ENCODE measurements at regions not wholly inside any gene's neighbourhood (a gene's known extent, or its start where the extent isn't known, plus 50 kb on each side); places are given as distances from the start of the nearest gene placed in this dataset.
"Not testable (repeated sequence)": the region's sequence is repeated elsewhere in the genome, so short reads cannot be mapped to it uniquely, and the experiment has no call there.

DNA sequence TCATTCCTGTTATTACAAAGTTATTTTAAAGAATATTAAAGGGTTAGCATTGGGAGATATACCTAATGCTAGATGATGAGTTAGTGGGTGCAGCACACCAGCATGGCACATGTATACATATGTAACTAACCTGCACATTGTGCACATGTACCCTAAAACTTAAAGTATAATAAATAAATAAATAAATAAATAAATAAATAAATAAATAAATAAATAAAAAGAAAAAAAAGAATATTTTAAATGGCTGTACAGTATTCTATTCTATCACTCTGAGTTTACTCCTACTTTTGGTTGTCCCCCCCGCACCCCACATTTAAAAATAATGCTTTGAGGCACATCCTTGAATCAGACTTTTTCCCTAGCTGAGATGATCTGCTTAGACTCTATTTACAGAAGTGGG is 218.6 kb downstream of the MSX2 start:
- not testable (repeated sequence) for H3K36me3 ChIP-seq (ENCODE audit: insufficient read depth); H3K4me1 ChIP-seq (ENCODE audit: insufficient read depth); H3K27ac ChIP-seq (ENCODE audit: low read depth); DNase-seq (ENCODE audit: extremely low spot score); H3K4me3 ChIP-seq (ENCODE audit: low read depth, low read length)
- 95% methylated on average over 1 of the region's 1 CpG for WGBS

DNA sequence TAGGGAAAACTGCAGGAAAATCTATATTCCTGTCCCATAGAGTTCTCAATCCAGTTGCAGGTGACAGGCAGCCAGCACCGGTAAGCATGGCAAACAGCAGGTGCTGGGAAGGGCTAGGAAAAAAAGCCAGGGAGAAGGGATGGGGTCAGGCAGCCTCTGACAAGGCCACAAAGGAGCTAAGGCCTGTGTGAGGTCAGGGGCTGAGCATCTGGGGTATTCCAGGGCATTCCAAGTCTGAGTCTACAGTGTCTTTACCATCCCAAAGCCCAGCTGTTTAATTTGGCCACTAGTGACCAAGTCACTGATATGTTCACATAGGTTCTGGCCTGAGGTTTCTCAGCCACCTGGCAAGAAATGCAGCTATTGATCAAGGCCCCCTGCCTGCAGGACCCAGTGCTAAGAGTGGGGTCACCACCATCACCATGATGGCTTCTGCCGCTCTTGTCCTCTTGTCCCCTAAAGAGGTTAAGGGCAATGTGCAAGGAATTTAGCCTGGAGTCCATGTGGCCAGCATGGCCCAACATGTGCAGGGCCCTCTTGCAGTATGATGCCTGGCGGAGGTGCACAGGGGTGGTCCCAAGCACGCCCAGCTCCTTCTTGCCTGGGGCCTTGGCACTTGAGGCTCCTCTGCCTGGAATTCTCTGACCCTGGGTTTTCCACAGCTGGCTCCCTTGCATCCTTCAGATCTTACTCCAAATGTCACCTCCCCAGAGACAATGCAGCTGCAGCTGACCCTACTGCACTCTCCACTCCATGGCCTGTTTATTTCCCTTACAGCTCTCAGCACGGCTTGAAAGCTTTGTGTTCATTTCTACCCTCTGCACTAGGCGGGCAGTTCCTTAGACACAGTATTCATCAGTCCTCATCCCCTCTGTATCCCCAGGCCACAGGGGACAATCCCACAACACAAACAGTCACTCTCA is 213.1 kb downstream of the MSX2 start:
- H3K27ac ChIP-seq (ENCODE audit: low read depth) = no peak overlapping the region
- WGBS = 79% methylated on average over 6 of the region's 6 CpGs
- H3K36me3 ChIP-seq (ENCODE audit: insufficient read depth) = no peaks in the 10 kb centered on the region
- DNase-seq (ENCODE audit: extremely low spot score) = no peak
- H3K4me1 ChIP-seq (ENCODE audit: insufficient read depth) = no peaks in the 10 kb centered on the region
- H3K4me3 ChIP-seq (ENCODE audit: low read depth, low read length) = no peak overlapping the region

DNA sequence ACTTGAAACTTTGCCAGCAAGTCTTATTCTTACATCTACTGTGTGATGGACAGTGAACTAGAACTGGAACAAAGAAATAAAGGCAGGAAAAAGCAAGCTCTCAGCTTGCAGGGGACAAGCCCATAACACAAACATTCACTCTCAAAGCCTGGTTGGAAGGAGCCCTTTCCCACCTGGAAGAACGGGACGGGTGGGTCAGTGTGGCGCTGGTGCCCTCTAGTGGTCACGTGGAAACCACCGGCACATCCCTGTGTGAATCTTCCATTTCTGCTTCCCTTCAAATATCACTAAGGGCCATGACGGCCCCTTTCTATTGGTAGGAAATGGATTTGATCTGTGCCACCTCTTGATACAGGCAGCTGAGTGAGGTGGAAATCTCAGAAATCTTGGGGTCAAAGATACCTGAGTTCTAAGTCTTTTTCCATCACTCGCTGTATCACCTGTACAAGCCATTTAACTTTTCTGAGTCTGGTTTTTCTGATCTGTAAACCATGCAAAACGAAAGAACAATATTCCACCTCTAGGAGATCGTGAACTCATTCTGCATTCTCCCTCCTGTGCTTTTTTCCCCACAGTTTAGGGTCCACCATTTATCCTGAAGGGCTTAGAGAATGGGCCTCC is 211.6 kb downstream of the MSX2 start:
- Histone ChIP-seq H3K4me1 (ENCODE audit: insufficient read depth) (no peaks in the 10 kb centered on the region), H3K4me3 (ENCODE audit: low read depth, low read length) (no peak overlapping the region), H3K36me3 (ENCODE audit: insufficient read depth) (no peaks in the 10 kb centered on the region), H3K27ac (ENCODE audit: low read depth) (no peak overlapping the region)
- WGBS = 21% methylated on average over 9 of the region's 9 CpGs
- peak; percentile 5 for DNase-seq (ENCODE audit: extremely low spot score)

DNA sequence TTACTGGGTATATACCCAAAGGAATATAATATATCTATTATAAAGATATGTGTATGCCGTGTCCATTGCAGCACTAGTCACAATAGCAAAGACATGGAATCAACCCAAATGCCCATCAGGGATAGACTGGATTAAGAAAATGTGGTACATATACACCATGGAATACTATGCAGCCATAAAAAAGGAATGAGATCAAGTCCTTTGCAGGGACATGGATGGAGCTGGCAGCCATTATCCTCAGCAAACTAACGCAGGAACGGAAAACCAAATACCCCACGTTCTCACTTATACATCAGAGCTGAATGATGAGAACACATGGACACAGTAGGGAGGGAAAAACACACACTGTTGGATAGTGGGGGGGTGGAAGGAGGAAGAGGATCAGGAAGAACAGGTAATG is 206.7 kb downstream of the MSX2 start:
- not testable (repeated sequence) for DNase-seq (ENCODE audit: extremely low spot score); H3K27ac ChIP-seq (ENCODE audit: low read depth); H3K36me3 ChIP-seq (ENCODE audit: insufficient read depth); H3K4me1 ChIP-seq (ENCODE audit: insufficient read depth); H3K4me3 ChIP-seq (ENCODE audit: low read depth, low read length)
- 94% methylated on average over 4 of the region's 4 CpGs for WGBS

DNA sequence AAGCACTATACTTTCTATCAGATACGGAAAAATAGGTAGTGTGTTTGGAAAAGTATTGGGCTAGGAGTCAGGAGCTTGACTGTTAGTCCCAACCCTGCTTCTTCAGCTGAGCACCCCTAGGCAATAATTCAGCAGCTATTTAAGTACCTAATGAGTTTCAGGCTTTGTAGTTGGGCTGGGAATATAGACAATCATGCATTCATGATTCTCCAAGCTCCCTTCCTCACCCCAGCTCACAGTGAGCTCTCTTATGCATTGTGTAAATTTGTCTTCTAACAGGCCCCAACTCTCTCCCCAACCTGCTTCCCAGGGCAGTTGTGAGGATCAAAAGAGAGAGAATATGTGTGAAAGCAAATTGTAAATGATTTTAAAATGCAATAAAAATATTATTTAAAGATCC is 201.2 kb downstream of the MSX2 start:
- no peak for DNase-seq (ENCODE audit: extremely low spot score)
- 91% methylated on average over 1 of the region's 1 CpG for WGBS
- H3K36me3 ChIP-seq (ENCODE audit: insufficient read depth) = no peaks in the 10 kb centered on the region

DNA sequence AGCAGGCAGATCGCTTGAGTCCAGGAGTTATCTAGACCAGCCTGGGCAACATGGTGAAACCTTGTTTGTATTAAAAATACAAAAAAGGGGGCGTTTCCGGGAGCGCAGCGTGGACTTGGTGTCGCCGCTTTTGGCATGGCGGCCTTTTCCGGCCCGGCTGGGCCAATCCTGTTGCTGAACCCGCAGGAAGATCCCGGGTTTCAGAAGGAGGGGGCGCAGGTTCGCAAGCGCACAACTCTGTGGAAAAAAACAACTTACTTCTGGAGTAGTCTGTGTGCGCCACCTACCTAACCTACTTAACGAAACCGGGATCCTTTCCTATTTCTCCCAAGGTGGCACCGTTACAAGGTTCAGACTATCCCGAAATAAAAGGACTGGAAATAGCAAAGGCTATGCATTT is 198.6 kb downstream of the MSX2 start:
- H3K4me1 ChIP-seq (ENCODE audit: insufficient read depth) = no peaks in the 10 kb centered on the region
- no peak overlapping the region for H3K4me3 ChIP-seq (ENCODE audit: low read depth, low read length)
- WGBS = 94% methylated on average over 20 of the region's 20 CpGs
- no peak for DNase-seq (ENCODE audit: extremely low spot score)
- no peaks in the 10 kb centered on the region for H3K36me3 ChIP-seq (ENCODE audit: insufficient read depth)
- no peak overlapping the region for H3K27ac ChIP-seq (ENCODE audit: low read depth)

More for the DNA sequence above, 201.2 kb downstream of the MSX2 start:
- Histone ChIP-seq H3K27ac (ENCODE audit: low read depth) (no peak overlapping the region), H3K4me1 (ENCODE audit: insufficient read depth) (no peaks in the 10 kb centered on the region), H3K4me3 (ENCODE audit: low read depth, low read length) (no peak overlapping the region)

DNA sequence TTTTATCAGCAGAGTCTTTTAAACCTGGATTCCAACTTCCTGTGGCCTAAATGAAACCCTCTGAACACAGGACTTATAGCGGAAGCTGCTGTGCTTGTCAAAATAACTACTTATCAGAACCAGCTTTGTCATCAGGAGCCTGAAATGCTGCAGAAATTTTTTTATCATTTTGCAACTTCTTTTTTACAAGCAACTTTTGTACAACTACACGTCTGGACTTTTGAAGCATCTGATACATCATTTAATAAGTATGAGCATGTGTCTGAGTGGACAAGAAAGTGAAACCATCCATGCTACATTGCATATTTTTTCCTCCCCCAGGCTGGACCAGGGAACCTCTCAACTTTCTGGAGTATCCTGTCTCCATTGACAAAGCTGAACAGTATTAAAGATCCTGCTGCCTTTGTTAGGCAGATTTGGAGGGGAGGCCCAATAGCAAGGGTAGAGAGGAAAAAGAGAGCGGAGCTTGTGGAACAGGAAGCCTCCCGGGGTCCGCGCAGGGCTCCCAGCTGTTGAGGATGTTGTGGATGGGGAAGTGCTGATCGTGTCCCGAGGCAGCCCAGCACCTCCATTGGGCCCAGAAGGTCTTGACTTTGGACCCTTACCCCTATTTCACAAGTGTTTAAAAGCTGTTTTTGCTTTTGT is 196.6 kb downstream of the MSX2 start:
- 35% methylated on average over 8 of the region's 8 CpGs for WGBS
- Histone ChIP-seq H3K27ac (ENCODE audit: low read depth) (no peak overlapping the region), H3K36me3 (ENCODE audit: insufficient read depth) (no peaks in the 10 kb centered on the region), H3K4me3 (ENCODE audit: low read depth, low read length) (peak overlapping the region; percentile 1), H3K4me1 (ENCODE audit: insufficient read depth) (no peaks in the 10 kb centered on the region)
- DNase-seq (ENCODE audit: extremely low spot score) = no peak

DNA sequence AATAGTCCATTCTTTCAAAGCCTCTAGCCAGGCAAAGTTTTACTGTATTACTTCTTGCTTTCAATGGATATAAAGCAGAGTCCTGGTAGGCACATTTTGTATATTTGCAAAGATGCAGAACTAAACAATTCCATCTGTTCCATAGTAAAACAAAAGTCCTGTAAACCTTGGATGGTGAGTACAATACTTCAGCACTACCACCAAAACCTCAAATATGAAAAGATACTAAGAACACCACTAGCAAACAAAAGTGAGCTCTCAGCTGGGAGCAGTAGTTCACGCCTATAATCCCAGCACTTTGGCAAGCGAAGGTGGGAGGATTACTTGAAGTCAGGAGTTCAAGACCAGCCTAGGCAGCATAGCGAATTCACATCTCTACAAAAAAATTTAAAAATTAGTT is 195.0 kb downstream of the MSX2 start:
- no peak overlapping the region for H3K4me3 ChIP-seq (ENCODE audit: low read depth, low read length)
- 72% methylated on average over 3 of the region's 3 CpGs for whole genome bisulfite sequencing
- no peaks in the 10 kb centered on the region for H3K36me3 ChIP-seq (ENCODE audit: insufficient read depth)
- H3K4me1 ChIP-seq (ENCODE audit: insufficient read depth) = no peaks in the 10 kb centered on the region
- no peak for DNase-seq (ENCODE audit: extremely low spot score)
- no peak overlapping the region for H3K27ac ChIP-seq (ENCODE audit: low read depth)

DNA sequence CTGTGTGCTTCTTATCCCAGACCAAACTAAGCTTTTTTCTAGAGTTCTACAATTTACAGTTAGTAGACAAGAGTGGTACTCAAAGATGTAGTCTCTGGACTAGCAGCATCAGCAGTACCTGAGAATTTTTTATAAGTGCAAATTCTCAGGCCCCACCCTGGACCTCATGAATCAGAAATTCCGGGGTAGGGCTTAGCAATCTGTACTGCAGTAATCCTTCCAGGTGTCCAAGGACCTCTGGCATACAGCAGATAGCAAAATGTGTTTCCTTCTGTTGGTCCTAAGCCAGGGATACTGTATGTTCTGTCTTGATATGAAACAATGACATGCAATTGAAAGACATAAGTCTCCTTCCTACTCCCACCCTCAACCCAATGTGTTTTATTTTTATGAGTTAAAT is 194.3 kb downstream of the MSX2 start:
- WGBS = 29% methylated on average over 1 of the region's 1 CpG

DNA sequence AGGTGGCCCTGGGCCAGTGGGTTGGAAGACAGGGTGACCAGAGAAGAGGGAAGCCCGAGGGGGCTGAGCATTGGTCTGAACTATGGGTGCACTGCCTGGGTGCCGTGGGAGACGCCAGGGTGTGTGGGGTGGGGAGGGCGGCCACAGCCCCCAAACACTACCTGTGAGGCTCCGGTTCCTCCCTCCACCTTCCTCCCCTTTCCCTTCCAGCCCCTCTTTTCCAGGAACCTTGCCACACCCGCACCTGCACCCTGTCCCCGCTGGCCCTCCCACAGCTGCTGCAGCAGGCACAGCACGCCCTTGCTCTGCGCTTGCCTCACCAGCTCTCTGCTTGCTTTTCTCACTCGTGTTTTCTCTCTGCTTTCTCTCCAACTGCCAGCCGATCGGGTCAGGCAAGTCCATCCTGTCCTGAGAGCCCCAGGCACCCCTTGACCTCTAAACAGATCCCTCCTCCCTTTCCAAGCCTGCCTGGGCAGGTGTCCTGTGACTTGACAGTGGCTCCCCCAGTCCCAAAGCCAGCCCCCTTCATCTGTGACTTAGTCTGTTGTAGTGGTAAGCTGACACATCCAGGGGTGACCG is 193.7 kb downstream of the MSX2 start:
- Histone ChIP-seq H3K27ac (ENCODE audit: low read depth) (no peak overlapping the region), H3K4me1 (ENCODE audit: insufficient read depth) (no peaks in the 10 kb centered on the region), H3K4me3 (ENCODE audit: low read depth, low read length) (no peak overlapping the region), H3K36me3 (ENCODE audit: insufficient read depth) (no peaks in the 10 kb centered on the region)
- DNase-seq (ENCODE audit: extremely low spot score) = no peak
- 81% methylated on average over 13 of the region's 13 CpGs for WGBS

More for the DNA sequence above, 194.3 kb downstream of the MSX2 start:
- no peak for DNase-seq (ENCODE audit: extremely low spot score)
- Histone ChIP-seq H3K36me3 (ENCODE audit: insufficient read depth) (no peaks in the 10 kb centered on the region), H3K27ac (ENCODE audit: low read depth) (no peak overlapping the region), H3K4me3 (ENCODE audit: low read depth, low read length) (no peak overlapping the region), H3K4me1 (ENCODE audit: insufficient read depth) (no peaks in the 10 kb centered on the region)

DNA sequence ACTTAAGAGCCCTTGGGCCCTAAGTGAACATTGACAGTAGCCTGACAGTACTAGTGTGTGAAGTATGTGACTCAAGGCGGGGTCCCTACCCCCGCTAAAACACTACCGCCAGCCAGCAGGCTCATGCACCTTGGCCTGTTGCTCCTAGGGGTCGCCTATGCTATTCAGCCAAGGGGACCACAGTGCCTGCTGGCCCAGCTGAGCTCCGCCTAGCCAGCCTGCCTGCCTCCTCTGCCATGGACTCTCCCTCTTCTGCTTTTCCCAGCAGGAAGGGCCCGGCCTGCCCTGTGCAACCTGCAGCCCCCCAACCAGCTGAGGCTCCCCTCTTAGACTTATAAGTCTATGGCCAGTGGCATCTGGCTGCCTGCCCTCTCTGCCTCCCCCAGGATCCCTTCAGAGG is 193.1 kb downstream of the MSX2 start:
- H3K4me3 ChIP-seq (ENCODE audit: low read depth, low read length); H3K36me3 ChIP-seq (ENCODE audit: insufficient read depth); H3K27ac ChIP-seq (ENCODE audit: low read depth); DNase-seq (ENCODE audit: extremely low spot score); H3K4me1 ChIP-seq (ENCODE audit: insufficient read depth): not testable (repeated sequence)
- whole genome bisulfite sequencing = 96% methylated on average over 6 of the region's 6 CpGs

DNA sequence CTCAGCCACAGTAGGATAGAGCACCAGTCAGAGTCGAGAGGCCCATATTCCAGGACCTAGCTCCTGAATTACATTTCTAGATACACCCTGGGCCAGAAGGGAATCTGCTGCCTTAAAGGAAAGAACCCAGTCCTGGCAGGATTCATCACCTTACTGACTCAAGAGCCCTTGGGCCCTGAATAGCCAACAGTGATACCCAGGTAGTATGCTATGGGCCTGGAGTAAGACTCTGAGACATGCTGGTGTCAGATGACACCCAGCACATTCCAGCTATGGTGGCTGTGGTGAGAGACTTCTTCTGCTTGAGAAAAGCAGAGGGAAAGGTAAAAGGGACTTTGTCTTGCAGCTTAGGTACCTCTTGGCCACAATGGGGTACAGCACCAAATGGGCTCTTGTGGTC is 192.5 kb downstream of the MSX2 start:
- H3K36me3 ChIP-seq (ENCODE audit: insufficient read depth); DNase-seq (ENCODE audit: extremely low spot score); H3K4me3 ChIP-seq (ENCODE audit: low read depth, low read length); H3K27ac ChIP-seq (ENCODE audit: low read depth); H3K4me1 ChIP-seq (ENCODE audit: insufficient read depth): not testable (repeated sequence)
- 95% methylated on average over 1 of the region's 1 CpG for WGBS

DNA sequence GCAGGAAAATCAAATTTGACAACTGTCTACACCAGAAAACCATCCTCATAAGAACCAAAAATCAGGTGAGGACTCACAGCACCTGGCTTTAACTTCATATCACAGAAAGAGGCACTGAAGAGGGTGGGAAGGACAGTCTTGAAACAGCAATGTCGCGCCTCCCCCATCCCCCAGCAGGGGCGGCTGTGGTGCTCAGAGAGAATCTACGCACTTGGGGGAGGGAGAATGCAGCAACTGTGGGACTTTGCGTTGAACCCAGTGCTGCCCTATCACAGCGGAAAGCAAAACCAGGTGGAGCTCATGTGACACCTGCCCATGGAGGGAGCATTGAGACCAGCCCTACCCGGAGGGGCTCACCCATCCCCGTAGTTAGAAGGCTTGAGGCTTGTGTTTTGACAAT is 191.8 kb downstream of the MSX2 start:
- Histone ChIP-seq H3K36me3 (ENCODE audit: insufficient read depth) (no peaks in the 10 kb centered on the region), H3K4me3 (ENCODE audit: low read depth, low read length) (no peak overlapping the region), H3K4me1 (ENCODE audit: insufficient read depth) (no peaks in the 10 kb centered on the region), H3K27ac (ENCODE audit: low read depth) (no peak overlapping the region)
- DNase-seq (ENCODE audit: extremely low spot score) = no peak
- WGBS = 75% methylated on average over 8 of the region's 8 CpGs

DNA sequence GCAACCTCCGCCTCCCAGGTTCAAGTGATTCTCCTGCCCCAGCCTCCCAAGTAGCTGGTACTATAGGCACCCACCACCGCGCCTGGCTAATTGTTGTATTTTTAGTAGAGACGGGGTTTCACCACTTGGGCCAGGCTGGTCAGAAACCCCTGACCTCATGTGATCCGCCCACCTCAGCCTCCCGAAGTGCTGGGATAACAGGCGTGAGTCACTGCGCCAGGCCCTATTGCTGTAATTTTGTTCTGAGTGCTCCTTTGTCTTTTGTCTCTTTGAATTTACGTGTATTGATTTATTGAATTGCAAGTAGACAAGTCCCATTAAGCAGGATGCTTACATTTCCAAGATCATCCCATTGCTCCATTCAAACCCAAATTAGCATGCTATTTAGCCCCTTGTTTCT is 186.7 kb downstream of the MSX2 start:
- DNase-seq (ENCODE audit: extremely low spot score) = no peak
- H3K36me3 ChIP-seq (ENCODE audit: insufficient read depth) = no peaks in the 10 kb centered on the region
- no peak overlapping the region for H3K4me3 ChIP-seq (ENCODE audit: low read depth, low read length)
- no peak overlapping the region for H3K27ac ChIP-seq (ENCODE audit: low read depth)
- no peaks in the 10 kb centered on the region for H3K4me1 ChIP-seq (ENCODE audit: insufficient read depth)
- WGBS = 90% methylated on average over 9 of the region's 9 CpGs

Data from urinary bladder (tissue), 3 donors.